ENCODE measurements at regions not wholly inside any gene's neighbourhood (a gene's known extent, or its start where the extent isn't known, plus 50 kb on each side); places are given as distances from the start of the nearest gene placed in this dataset.

- DNase-seq (ENCODE audit: low read depth in 2 of 2), result no peak
Measured at GRCh38 chr11:27287205-27287604, 75.8 kb downstream of the CCDC34 start.

GRCh38 chr11:27285761-27286160 is 77.3 kb downstream of the CCDC34 start:
- DNase-seq (ENCODE audit: low read depth in 2 of 2), result no peak

GRCh38 chr11:27282806-27283205 is 80.2 kb downstream of the CCDC34 start:
- DNase-seq (ENCODE audit: low read depth in 2 of 2), result no peak

GRCh38 chr11:27281740-27282590 is 81.0 kb downstream of the CCDC34 start:
- no peak for DNase-seq (ENCODE audit: low read depth in 2 of 2)

- no peak for DNase-seq (ENCODE audit: low read depth in 2 of 2)
Measured at GRCh38 chr11:27281276-27281675, 81.7 kb downstream of the CCDC34 start.

- DNase-seq (ENCODE audit: low read depth in 2 of 2), result no peak
Measured at GRCh38 chr11:27280140-27280539, 82.9 kb downstream of the CCDC34 start.

GRCh38 chr11:27279460-27279859 is 83.6 kb downstream of the CCDC34 start:
- no peak for DNase-seq (ENCODE audit: low read depth in 2 of 2)

- no peak for DNase-seq (ENCODE audit: low read depth in 2 of 2)
Measured at GRCh38 chr11:27277843-27278242, 85.2 kb downstream of the CCDC34 start.

- no peak for DNase-seq (ENCODE audit: low read depth in 2 of 2)
Measured at GRCh38 chr11:27276141-27276540, 86.9 kb downstream of the CCDC34 start.

- no peak for DNase-seq (ENCODE audit: low read depth in 2 of 2)
Measured at GRCh38 chr11:27274854-27275395, 88.1 kb downstream of the CCDC34 start.

- no peak for DNase-seq (ENCODE audit: low read depth in 2 of 2)
Measured at GRCh38 chr11:27266125-27266524, 96.9 kb downstream of the CCDC34 start.

GRCh38 chr11:27263986-27264385 is 99.0 kb downstream of the CCDC34 start:
- DNase-seq (ENCODE audit: low read depth in 2 of 2), result no peak

GRCh38 chr11:27263046-27263445 is 100.0 kb downstream of the CCDC34 start:
- no peak for DNase-seq (ENCODE audit: low read depth in 2 of 2)

GRCh38 chr11:27255447-27255828 is 107.6 kb downstream of the CCDC34 start:
- no peak for DNase-seq (ENCODE audit: low read depth in 2 of 2)

- DNase-seq (ENCODE audit: low read depth in 2 of 2), result no peak
Measured at GRCh38 chr11:27254744-27255446, 108.1 kb downstream of the CCDC34 start.

GRCh38 chr11:27253224-27253623 is 109.8 kb downstream of the CCDC34 start:
- no peak for DNase-seq (ENCODE audit: low read depth in 2 of 2)

- no peak for DNase-seq (ENCODE audit: low read depth in 2 of 2)
Measured at GRCh38 chr11:27250867-27251665, 111.9 kb downstream of the CCDC34 start.

- DNase-seq (ENCODE audit: low read depth in 2 of 2), result no peak
Measured at GRCh38 chr11:27248576-27249509, 114.2 kb downstream of the CCDC34 start.

GRCh38 chr11:27247660-27248059 is 115.4 kb downstream of the CCDC34 start:
- no peak for DNase-seq (ENCODE audit: low read depth in 2 of 2)

GRCh38 chr11:27246925-27247324 is 116.1 kb downstream of the CCDC34 start:
- DNase-seq (ENCODE audit: low read depth in 2 of 2), result no peak

- no peak for DNase-seq (ENCODE audit: low read depth in 2 of 2)
Measured at GRCh38 chr11:27244900-27245299, 118.1 kb downstream of the CCDC34 start.
